GM21825 (cell line): ENCODE measurements at regions not wholly inside any gene's neighbourhood (a gene's known extent, or its start where the extent isn't known, plus 50 kb on each side); places are given as distances from the start of the nearest gene placed in this dataset.

Source experiments
- ATAC-seq: cut with Tn5 transposase; IDR thresholded peaks from one replicate; pipeline ENCODE4 v1.9.1; 2021; ENCODE audit warnings: mild to moderate bottlenecking, moderate library complexity; ENCODE audit not compliant: unreplicated experiment

- no peak for ATAC-seq
These were observed 291.6 kb upstream of the FAM98A start for GRCh38 chr2:33890686-33891085.

GRCh38 chr2:33877348-33878016 lies 278.4 kb upstream of the FAM98A start:
- ATAC-seq: no peak

GRCh38 chr2:33873076-33873605 lies 274.0 kb upstream of the FAM98A start:
- no peak for ATAC-seq

GRCh38 chr2:33859811-33860461 lies 260.8 kb upstream of the FAM98A start:
- ATAC-seq: no peak

- ATAC-seq: no peak
These were observed 260.1 kb upstream of the FAM98A start for GRCh38 chr2:33859176-33859575.

- ATAC-seq: no peak
These were observed 249.4 kb upstream of the FAM98A start for GRCh38 chr2:33848486-33848885.

- ATAC-seq: no peak
These were observed 240.7 kb upstream of the FAM98A start for GRCh38 chr2:33839791-33840190.

- ATAC-seq: no peak
These were observed 237.5 kb upstream of the FAM98A start for GRCh38 chr2:33836628-33837027.

GRCh38 chr2:33835911-33836310 lies 236.8 kb upstream of the FAM98A start:
- ATAC-seq: no peak

- no peak for ATAC-seq
These were observed 223.9 kb upstream of the FAM98A start for GRCh38 chr2:33822964-33823363.

GRCh38 chr2:33812707-33813106 lies 213.6 kb upstream of the FAM98A start:
- ATAC-seq: no peak

GRCh38 chr2:33810046-33810835 lies 211.1 kb upstream of the FAM98A start:
- no peak for ATAC-seq

- no peak for ATAC-seq
These were observed 206.9 kb upstream of the FAM98A start for GRCh38 chr2:33806041-33806440.

GRCh38 chr2:33804155-33804554 lies 205.1 kb upstream of the FAM98A start:
- no peak for ATAC-seq

GRCh38 chr2:33796511-33796910 lies 197.4 kb upstream of the FAM98A start:
- no peak for ATAC-seq

- no peak for ATAC-seq
These were observed 192.5 kb upstream of the FAM98A start for GRCh38 chr2:33791625-33792024.

GRCh38 chr2:33788044-33788443 lies 188.9 kb upstream of the FAM98A start:
- ATAC-seq: no peak

GRCh38 chr2:33786881-33787280 lies 187.8 kb upstream of the FAM98A start:
- no peak for ATAC-seq

- ATAC-seq: peak; percentile 93
These were observed 186.4 kb upstream of the FAM98A start for GRCh38 chr2:33785201-33786106.

- no peak for ATAC-seq
These were observed 185.4 kb upstream of the FAM98A start for GRCh38 chr2:33784488-33784887.
